ENCODE measurements at regions not wholly inside any gene's neighbourhood (a gene's known extent, or its start where the extent isn't known, plus 50 kb on each side); places are given as distances from the start of the nearest gene placed in this dataset.

GRCh38 chr11:87726506-87726905, 448.7 kb downstream of the RAB38 start:
- DNase-seq: no peak

GRCh38 chr11:87724358-87724757, 450.9 kb downstream of the RAB38 start:
- H3K27ac ChIP-seq: no peak overlapping the region
- no peaks in the 10 kb centered on the region for H3K36me3 ChIP-seq
- ATAC-seq (no peak), DNase-seq (no peak)
- no peaks in the 10 kb centered on the region for H3K9me3 ChIP-seq
- no peaks in the 10 kb centered on the region for H3K4me1 ChIP-seq
- no peak overlapping the region for H3K4me3 ChIP-seq
- TF ChIP-seq POLR2A (IDR thresholded peaks at IDR 0.05) (no peak), CTCF (IDR thresholded peaks at IDR 0.05) (no peak)
- intact Hi-C loops (cut with DNase I): no loop called here
- 78 to 88% (median 80%) methylated on average over 1 of the region's 1 CpG for WGBS, 4 donors
- H3K27me3 ChIP-seq: no peaks in the 10 kb centered on the region

More at GRCh38 chr11:87726506-87726905, 448.7 kb downstream of the RAB38 start:
- 67 to 81% (median 69%) methylated on average over 3 of the region's 3 CpGs for WGBS, 4 donors
- Histone ChIP-seq H3K27me3 (no peaks in the 10 kb centered on the region), H3K9me3 (peaks cover 0 to 4% (median 0%) of the 10 kb centered on the region in 12 donors), H3K4me1 (no peaks in the 10 kb centered on the region), H3K27ac (no peak overlapping the region), H3K4me3 (no peak overlapping the region), H3K36me3 (no peaks in the 10 kb centered on the region)
- TF ChIP-seq CTCF (IDR thresholded peaks at IDR 0.05) (no peak), POLR2A (IDR thresholded peaks at IDR 0.05) (no peak)
- intact Hi-C loops (cut with DNase I): no loop called here
- ATAC-seq: no peak

- 66 to 76% (median 71%) methylated on average over 10 of the region's 10 CpGs for WGBS, 4 donors
- TF ChIP-seq POLR2A (IDR thresholded peaks at IDR 0.05): no peak
- TF ChIP-seq CTCF (IDR thresholded peaks at IDR 0.05): peak in 7 of 12 donors; percentile 16 to 51 (median 47)
These were observed 452.3 kb downstream of the RAB38 start for GRCh38 chr11:87722756-87723565.

GRCh38 chr11:87719326-87720073, 455.7 kb downstream of the RAB38 start:
- intact Hi-C loops (cut with DNase I): no loop called here
- H3K36me3 ChIP-seq: no peaks in the 10 kb centered on the region
- peaks cover 0 to 8% (median 0%) of the 10 kb centered on the region in 9 donors for H3K27me3 ChIP-seq
- H3K4me1 ChIP-seq: no peaks in the 10 kb centered on the region
- no peak for DNase-seq
- H3K9me3 ChIP-seq: no peaks in the 10 kb centered on the region
- no peak overlapping the region for H3K4me3 ChIP-seq
- 85 to 91% (median 85%) methylated on average over 5 of the region's 5 CpGs for WGBS, 4 donors
- H3K27ac ChIP-seq: no peak overlapping the region
- no peak for ATAC-seq
- no peak for TF ChIP-seq CTCF (IDR thresholded peaks at IDR 0.05)
- no peak for TF ChIP-seq POLR2A (IDR thresholded peaks at IDR 0.05)

More at GRCh38 chr11:87722756-87723565, 452.3 kb downstream of the RAB38 start:
- Histone ChIP-seq H3K27ac (no peak overlapping the region), H3K27me3 (no peaks in the 10 kb centered on the region), H3K4me3 (no peak overlapping the region), H3K4me1 (no peaks in the 10 kb centered on the region), H3K9me3 (no peaks in the 10 kb centered on the region), H3K36me3 (no peaks in the 10 kb centered on the region)
- intact Hi-C loops (cut with DNase I): no loop called here
- ATAC-seq (no peak), DNase-seq (no peak)

All from heart left ventricle (tissue), 16 donors.